Astrocyte (in vitro differentiated cells and primary cell): ENCODE measurements at regions not wholly inside any gene's neighbourhood (a gene's known extent, or its start where the extent isn't known, plus 50 kb on each side); places are given as distances from the start of the nearest gene placed in this dataset.

Experiments
- EZH2 ChIP-seq: IDR thresholded peaks from 2 replicates; pipeline ENCODE4 v1.6.1; 2012; ENCODE audit warnings: mild to moderate bottlenecking, low read length, inconsistent platforms; ENCODE audit not compliant: insufficient read depth
- TF ChIP-seq, protein P1 (sequence below): IDR thresholded peaks from 2 replicates; pipeline ENCODE4 v1.5.1; 2011; ENCODE audit warnings: low read depth, mild to moderate bottlenecking, inconsistent platforms, low read length, moderate library complexity; ENCODE audit not compliant: insufficient read depth

GRCh38 chr2:52698408-52698807 is 1069.2 kb upstream of the CHAC2 start:
- TF ChIP-seq, protein P1, sequence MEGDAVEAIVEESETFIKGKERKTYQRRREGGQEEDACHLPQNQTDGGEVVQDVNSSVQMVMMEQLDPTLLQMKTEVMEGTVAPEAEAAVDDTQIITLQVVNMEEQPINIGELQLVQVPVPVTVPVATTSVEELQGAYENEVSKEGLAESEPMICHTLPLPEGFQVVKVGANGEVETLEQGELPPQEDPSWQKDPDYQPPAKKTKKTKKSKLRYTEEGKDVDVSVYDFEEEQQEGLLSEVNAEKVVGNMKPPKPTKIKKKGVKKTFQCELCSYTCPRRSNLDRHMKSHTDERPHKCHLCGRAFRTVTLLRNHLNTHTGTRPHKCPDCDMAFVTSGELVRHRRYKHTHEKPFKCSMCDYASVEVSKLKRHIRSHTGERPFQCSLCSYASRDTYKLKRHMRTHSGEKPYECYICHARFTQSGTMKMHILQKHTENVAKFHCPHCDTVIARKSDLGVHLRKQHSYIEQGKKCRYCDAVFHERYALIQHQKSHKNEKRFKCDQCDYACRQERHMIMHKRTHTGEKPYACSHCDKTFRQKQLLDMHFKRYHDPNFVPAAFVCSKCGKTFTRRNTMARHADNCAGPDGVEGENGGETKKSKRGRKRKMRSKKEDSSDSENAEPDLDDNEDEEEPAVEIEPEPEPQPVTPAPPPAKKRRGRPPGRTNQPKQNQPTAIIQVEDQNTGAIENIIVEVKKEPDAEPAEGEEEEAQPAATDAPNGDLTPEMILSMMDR: no peak
- TF ChIP-seq EZH2: no peak
